T-helper 1 cell treated with Interleukin-12 subunit alpha and Interleukin-12 subunit beta and Interleukin-4 antibody, amounts not matched to agents 30 ng/mL and 1 ng/mL, for 36 hours (primary cell): ENCODE measurements at regions not wholly inside any gene's neighbourhood (a gene's known extent, or its start where the extent isn't known, plus 50 kb on each side); places are given as distances from the start of the nearest gene placed in this dataset.
"Not testable (repeated sequence)": the region's sequence is repeated elsewhere in the genome, so short reads cannot be mapped to it uniquely, and the experiment has no call there.

Experiments
- intact Hi-C: fragments of 100-400 bp; cut with micrococcal nuclease; formaldehyde crosslinking; loops from one replicate; pipeline ENCODE4 v1.15.1; 2024

GRCh38 chr2:13522917-13523821, 806.4 kb downstream of the TRIB2 start:
- intact Hi-C loops, result no loop called here

- intact Hi-C loops, result no loop called here
These were observed 807.8 kb downstream of the TRIB2 start for GRCh38 chr2:13524492-13524891.

GRCh38 chr2:13531735-13532410, 815.1 kb downstream of the TRIB2 start:
- intact Hi-C loops, result not testable (repeated sequence)

GRCh38 chr2:13532781-13533523, 816.2 kb downstream of the TRIB2 start:
- intact Hi-C loops, result not testable (repeated sequence)

GRCh38 chr2:13533524-13533922, 816.8 kb downstream of the TRIB2 start:
- intact Hi-C loops, result no loop called here

- intact Hi-C loops, result no loop called here
These were observed 820.2 kb downstream of the TRIB2 start for GRCh38 chr2:13536941-13537340.

GRCh38 chr2:13537771-13538349, 821.1 kb downstream of the TRIB2 start:
- intact Hi-C loops, result no loop called here

GRCh38 chr2:13539296-13539695, 822.6 kb downstream of the TRIB2 start:
- intact Hi-C loops, result no loop called here

GRCh38 chr2:13542061-13542460, 825.3 kb downstream of the TRIB2 start:
- intact Hi-C loops, result no loop called here

GRCh38 chr2:13542642-13543041, 825.9 kb downstream of the TRIB2 start:
- intact Hi-C loops, result no loop called here

GRCh38 chr2:13543550-13543949, 826.8 kb downstream of the TRIB2 start:
- intact Hi-C loops, result no loop called here

- intact Hi-C loops, result no loop called here
These were observed 828.6 kb downstream of the TRIB2 start for GRCh38 chr2:13545320-13545719.

GRCh38 chr2:13546131-13546530, 829.4 kb downstream of the TRIB2 start:
- intact Hi-C loops, result no loop called here

- intact Hi-C loops, result no loop called here
These were observed 833.8 kb downstream of the TRIB2 start for GRCh38 chr2:13550285-13551231.

GRCh38 chr2:13558368-13558767, 841.6 kb downstream of the TRIB2 start:
- intact Hi-C loops, result no loop called here

- intact Hi-C loops, result no loop called here
These were observed 843.6 kb downstream of the TRIB2 start for GRCh38 chr2:13560322-13560721.

GRCh38 chr2:13572466-13572865, 855.7 kb downstream of the TRIB2 start:
- intact Hi-C loops, result no loop called here

- intact Hi-C loops, result no loop called here
These were observed 858.1 kb downstream of the TRIB2 start for GRCh38 chr2:13574831-13575230.

- intact Hi-C loops, result no loop called here
These were observed 859.8 kb downstream of the TRIB2 start for GRCh38 chr2:13576406-13577036.

GRCh38 chr2:13578547-13578946, 861.8 kb downstream of the TRIB2 start:
- intact Hi-C loops, result no loop called here
